PC-9 (cell line): ENCODE measurements at regions not wholly inside any gene's neighbourhood (a gene's known extent, or its start where the extent isn't known, plus 50 kb on each side); places are given as distances from the start of the nearest gene placed in this dataset.
A peak's percentile ranks its signal among the peaks of the same experiment; 100 is the strongest.

Experiments
- BruUV-seq: library from RNA; stranded (reverse); fragments of 400-500 nt; replicated peaks from 2 replicates; lab custom pipeline; 2021; lab: Mats Ljungman, UMichigan
- CTCF ChIA-PET: fragments of 300-600 bp; sonication (Branson Sonifier 250); formaldehyde crosslinking; loops from one replicate; lab custom pipeline; 2022; ENCODE audit warnings: antibody characterized with exemption; lab: Charles Lee
- POLR2A ChIA-PET: fragments of 300-600 bp; sonication (Branson Sonifier 250); formaldehyde crosslinking; loops from one replicate; lab custom pipeline; 2022; ENCODE audit warnings: antibody characterized with exemption; ENCODE audit not compliant: unreplicated experiment; lab: Charles Lee
- DNase-seq, 2 experiments: peaks; one replicate each; pipeline versions ENCODE4 v3.0.0 to v3.0.0-alpha.2; 2015 to 2022; ENCODE audit warnings: mixed read lengths in 1 of 2
- H2AFZ ChIP-seq: fragments of 200-600 bp; sonication (generic); 2 replicates; pipeline ENCODE4 v1.8.1; 2017; ENCODE audit warnings: antibody characterized with exemption
- H3F3A ChIP-seq: fragments of 200-600 bp; sonication (generic); 2 replicates; pipeline ENCODE4 v1.8.1; 2017; ENCODE audit warnings: antibody characterized with exemption, mild to moderate bottlenecking, low read depth; ENCODE audit not compliant: insufficient read depth
- H3K27ac ChIP-seq: fragments of 200-600 bp; sonication (generic); 2 replicates; pipeline ENCODE4 v1.6.1; 2016; ENCODE audit warnings: mixed run types
- H3K27me3 ChIP-seq: fragments of 200-600 bp; sonication (generic); 2 replicates; pipeline ENCODE4 v1.6.1; 2016; ENCODE audit warnings: low read depth, mixed run types; ENCODE audit not compliant: insufficient read depth
- H3K36me3 ChIP-seq: fragments of 200-600 bp; sonication (generic); 2 replicates; pipeline ENCODE4 v1.6.1; 2016; ENCODE audit warnings: low read depth, mixed run types
- H3K4me1 ChIP-seq: fragments of 200-600 bp; sonication (generic); replicated peaks from 2 replicates; pipeline ENCODE4 v1.6.1; 2016; ENCODE audit warnings: mixed run types; ENCODE audit not compliant: insufficient read depth
- H3K4me2 ChIP-seq: fragments of 200-600 bp; sonication (generic); 2 replicates; pipeline ENCODE4 v1.6.1; 2017; ENCODE audit warnings: mixed run types
- H3K4me3 ChIP-seq: fragments of 200-600 bp; sonication (generic); 2 replicates; pipeline ENCODE4 v1.6.1; 2016; ENCODE audit warnings: mixed run types
- H3K79me2 ChIP-seq: fragments of 200-600 bp; sonication (generic); 2 replicates; pipeline ENCODE4 v1.6.1; 2017; ENCODE audit warnings: low read depth, mixed run types
- H3K9me2 ChIP-seq: fragments of 200-600 bp; sonication (generic); 2 replicates; pipeline ENCODE4 v1.8.1; 2017; ENCODE audit warnings: mild to moderate bottlenecking; ENCODE audit not compliant: insufficient read depth
- H3K9me3 ChIP-seq: fragments of 200-600 bp; sonication (generic); 2 replicates; pipeline ENCODE4 v1.8.1; 2016; ENCODE audit warnings: low read depth; ENCODE audit not compliant: insufficient read depth
- H4K20me1 ChIP-seq: fragments of 200-600 bp; sonication (generic); 2 replicates; pipeline ENCODE4 v1.8.1; 2017; ENCODE audit not compliant: insufficient read depth
- EZH2 ChIP-seq: fragments of 200-600 bp; sonication (generic); IDR thresholded peaks from 2 replicates; pipeline ENCODE4 v1.8.0; 2017; ENCODE audit warnings: antibody characterized with exemption, low read depth
- intact Hi-C: fragments of 100-400 bp; cut with micrococcal nuclease; formaldehyde crosslinking; loops from one replicate; pipeline ENCODE4 v1.10.0; 2022; ENCODE audit not compliant: unreplicated experiment
- TF ChIP-seq, protein P1 (sequence below): fragments of 200-600 bp; sonication (generic); conservative IDR thresholded peaks from 2 replicates; pipeline ENCODE4 v1.6.1; 2017; ENCODE audit warnings: mixed run types, antibody characterized with exemption, mild to moderate bottlenecking, moderate library complexity

DNA sequence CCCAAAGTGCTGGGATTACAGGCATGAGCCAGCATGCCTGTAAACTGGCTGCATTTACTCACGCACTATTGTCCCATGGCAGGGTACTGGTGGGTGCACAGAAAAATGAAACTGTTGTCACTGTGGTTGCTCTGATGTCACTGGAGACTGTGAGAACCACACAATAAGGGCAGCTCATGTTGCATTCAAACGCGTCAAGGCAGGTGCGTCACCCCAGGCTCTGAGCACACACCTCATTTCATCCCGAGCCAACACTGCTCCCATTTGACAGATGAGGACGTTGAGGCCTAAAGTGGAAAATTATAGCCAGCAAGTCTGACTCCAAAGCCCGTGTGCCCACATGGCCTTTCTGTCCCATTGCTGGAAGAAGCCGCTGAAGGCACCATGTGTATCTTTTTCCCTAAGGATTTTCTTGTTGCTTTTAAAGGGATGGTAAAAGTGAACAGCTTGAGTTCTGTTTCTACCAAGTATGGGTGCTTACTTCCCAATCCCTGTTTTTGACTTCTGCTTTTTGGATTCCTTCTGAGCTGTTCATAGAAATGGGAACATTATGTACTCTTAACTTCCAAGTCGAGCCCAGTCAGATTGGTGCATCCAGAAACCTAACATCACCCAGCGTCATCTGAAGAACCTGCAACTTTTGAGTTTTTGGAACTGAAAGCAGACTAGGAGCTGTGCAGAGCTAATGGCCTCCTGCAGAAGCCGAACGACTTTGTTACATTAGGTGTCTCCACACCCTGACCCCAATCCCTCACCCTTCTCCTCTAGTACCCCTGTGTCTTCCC is 60.1 kb upstream of the CARD11 start:
- no peak overlapping the region for H3K4me3 ChIP-seq
- peaks cover 31% of the 10 kb centered on the region for H3F3A ChIP-seq
- no peaks in the 10 kb centered on the region for H3K9me2 ChIP-seq
- H4K20me1 ChIP-seq = no peaks in the 10 kb centered on the region
- H2AFZ ChIP-seq = no peak overlapping the region
- no peak for TF ChIP-seq EZH2
- TF ChIP-seq, protein P1, sequence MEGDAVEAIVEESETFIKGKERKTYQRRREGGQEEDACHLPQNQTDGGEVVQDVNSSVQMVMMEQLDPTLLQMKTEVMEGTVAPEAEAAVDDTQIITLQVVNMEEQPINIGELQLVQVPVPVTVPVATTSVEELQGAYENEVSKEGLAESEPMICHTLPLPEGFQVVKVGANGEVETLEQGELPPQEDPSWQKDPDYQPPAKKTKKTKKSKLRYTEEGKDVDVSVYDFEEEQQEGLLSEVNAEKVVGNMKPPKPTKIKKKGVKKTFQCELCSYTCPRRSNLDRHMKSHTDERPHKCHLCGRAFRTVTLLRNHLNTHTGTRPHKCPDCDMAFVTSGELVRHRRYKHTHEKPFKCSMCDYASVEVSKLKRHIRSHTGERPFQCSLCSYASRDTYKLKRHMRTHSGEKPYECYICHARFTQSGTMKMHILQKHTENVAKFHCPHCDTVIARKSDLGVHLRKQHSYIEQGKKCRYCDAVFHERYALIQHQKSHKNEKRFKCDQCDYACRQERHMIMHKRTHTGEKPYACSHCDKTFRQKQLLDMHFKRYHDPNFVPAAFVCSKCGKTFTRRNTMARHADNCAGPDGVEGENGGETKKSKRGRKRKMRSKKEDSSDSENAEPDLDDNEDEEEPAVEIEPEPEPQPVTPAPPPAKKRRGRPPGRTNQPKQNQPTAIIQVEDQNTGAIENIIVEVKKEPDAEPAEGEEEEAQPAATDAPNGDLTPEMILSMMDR = no peak
- intact Hi-C loops = no loop called here
- H3K27me3 ChIP-seq = no peaks in the 10 kb centered on the region
- H3K4me1 ChIP-seq = peaks cover 38% of the 10 kb centered on the region
- no peaks in the 10 kb centered on the region for H3K36me3 ChIP-seq
- H3K79me2 ChIP-seq = no peaks in the 10 kb centered on the region
- DNase-seq = no peak
- no peak overlapping the region for H3K4me2 ChIP-seq
- no peaks in the 10 kb centered on the region for H3K9me3 ChIP-seq
- no peak overlapping the region for H3K27ac ChIP-seq
- CTCF ChIA-PET = no interaction called here
- no TSS peak for BruUV-seq
- POLR2A ChIA-PET = no interaction called here

DNA sequence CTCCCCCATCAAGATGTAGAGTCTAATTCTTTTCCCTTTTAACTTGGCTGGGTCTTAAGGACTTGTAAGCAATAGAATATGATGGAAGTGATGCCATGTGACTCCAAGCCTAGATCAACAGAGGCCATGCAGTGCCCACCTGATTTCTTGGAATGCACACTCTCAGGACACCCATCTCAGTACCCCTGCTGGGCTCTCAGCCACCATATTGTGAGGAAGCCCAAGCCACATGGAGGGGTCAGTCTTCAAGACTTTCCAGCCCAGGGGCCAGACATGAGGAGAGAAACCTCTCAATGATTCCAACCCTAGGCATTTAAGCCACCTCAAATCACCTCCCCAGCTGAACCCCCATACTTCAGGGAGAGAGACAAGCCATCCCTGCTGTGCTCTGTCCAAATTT is 62.2 kb upstream of the CARD11 start:
- no peaks in the 10 kb centered on the region for H3K79me2 ChIP-seq
- POLR2A ChIA-PET = no interaction called here

DNA sequence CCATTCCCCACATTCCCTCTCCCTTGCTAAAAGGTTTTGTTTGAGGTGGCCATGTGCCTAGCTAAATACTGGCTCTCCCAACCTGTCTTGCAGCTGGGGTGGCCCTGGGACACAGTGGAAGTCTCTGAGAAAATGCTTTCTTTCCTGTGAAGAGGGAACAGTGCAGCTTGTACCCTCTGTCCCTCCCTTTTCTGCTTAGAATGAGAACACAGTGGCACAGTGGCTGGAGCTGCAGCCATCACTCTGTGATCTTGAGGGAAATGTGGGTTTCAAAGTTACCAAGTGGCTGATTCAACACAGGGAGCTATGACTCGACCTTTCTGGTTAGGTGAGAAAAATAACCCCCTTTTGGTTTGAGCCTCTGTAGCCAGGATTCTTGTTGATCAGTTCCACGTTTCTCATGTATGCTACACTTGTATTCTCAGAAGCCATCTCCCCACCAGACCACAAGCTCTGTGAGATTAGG is 62.7 kb upstream of the CARD11 start:
- H4K20me1 ChIP-seq = no peaks in the 10 kb centered on the region
- CTCF ChIA-PET = no interaction called here
- no TSS peak for BruUV-seq
- H3K4me2 ChIP-seq = peak overlapping the region; percentile 81
- intact Hi-C loops = no loop called here
- H3K4me1 ChIP-seq = peaks cover 53% of the 10 kb centered on the region
- no peaks in the 10 kb centered on the region for H3K9me2 ChIP-seq
- no peaks in the 10 kb centered on the region for H3K27me3 ChIP-seq
- H3K9me3 ChIP-seq = peaks cover 12% of the 10 kb centered on the region
- no peak for TF ChIP-seq EZH2
- TF ChIP-seq, protein P1 = no peak
- POLR2A ChIA-PET = no interaction called here
- H3K79me2 ChIP-seq = no peaks in the 10 kb centered on the region
- H3F3A ChIP-seq = peaks cover 47% of the 10 kb centered on the region
- H3K4me3 ChIP-seq = no peak overlapping the region
- no peaks in the 10 kb centered on the region for H3K36me3 ChIP-seq
- H2AFZ ChIP-seq = peak overlapping the region; percentile 63
- DNase-seq = peak in 1 of 2 experiments; percentile 39
- H3K27ac ChIP-seq = peak overlapping the region; percentile 95

More for the DNA sequence above, 62.2 kb upstream of the CARD11 start:
- intact Hi-C loops = no loop called here
- Histone ChIP-seq H3K36me3 (no peaks in the 10 kb centered on the region), H2AFZ (no peak overlapping the region), H3K9me2 (no peaks in the 10 kb centered on the region), H3K4me3 (no peak overlapping the region), H4K20me1 (no peaks in the 10 kb centered on the region), H3K9me3 (peaks cover 7% of the 10 kb centered on the region), H3K4me2 (peak overlapping the region; percentile 81), H3F3A (peaks cover 47% of the 10 kb centered on the region), H3K27ac (peak overlapping the region; percentile 95), H3K27me3 (no peaks in the 10 kb centered on the region), H3K4me1 (peaks cover 53% of the 10 kb centered on the region)
- CTCF ChIA-PET = no interaction called here
- peak in 1 of 2 experiments; percentile 24 for DNase-seq
- BruUV-seq = no TSS peak
- TF ChIP-seq, protein P1 = no peak
- no peak for TF ChIP-seq EZH2
